Vagina (tissue), 2 donors: ENCODE measurements at regions not wholly inside any gene's neighbourhood (a gene's known extent, or its start where the extent isn't known, plus 50 kb on each side); places are given as distances from the start of the nearest gene placed in this dataset.

ENCODE experiments used
- DNase-seq, 2 donors: peaks; one replicate each; pipeline ENCODE4 v3.0.0-alpha.2; 2017; ENCODE audit errors: extremely low spot score in 2 of 2
- H3K27ac ChIP-seq: fragments of 200-600 bp; sonication (generic); one replicate; pipeline ENCODE4 v1.5.1; 2019
- H3K27me3 ChIP-seq: fragments of 200-600 bp; sonication (generic); one replicate; pipeline ENCODE4 v1.5.1; 2019
- H3K36me3 ChIP-seq, 2 donors: fragments of 200-600 bp; sonication (generic); one replicate each; pipeline ENCODE4 v1.5.1; 2017 to 2019
- H3K4me1 ChIP-seq: fragments of 200-600 bp; sonication (generic); one replicate; pipeline ENCODE4 v1.5.1; 2019
- H3K4me3 ChIP-seq, 2 donors: fragments of 200-600 bp; sonication (generic); 1 replicate in 1 of 2; 2 replicates in 1 of 2; pipeline ENCODE4 v1.5.1; 2016 to 2019
- H3K9me3 ChIP-seq: fragments of 200-600 bp; sonication (generic); one replicate; pipeline ENCODE4 v1.5.1; 2019
- CTCF ChIP-seq, 3 experiments: fragments of 450-650 bp in 2 of 3; fragments of 200-600 bp in 1 of 3; sonication (generic) in 1 of 3; IDR thresholded peaks; one replicate each; pipeline ENCODE4 v1.5.1; 2017 to 2019; ENCODE audit warnings: antibody characterized with exemption in 3 of 3, mild to moderate bottlenecking in 2 of 3, moderate library complexity in 2 of 3
- POLR2A ChIP-seq, 2 donors: fragments of 450-650 bp; IDR thresholded peaks; one replicate each; pipeline ENCODE4 v1.6.1; 2017; ENCODE audit warnings: antibody characterized with exemption in 2 of 2, mild to moderate bottlenecking in 2 of 2, moderate library complexity in 2 of 2
- POLR2AphosphoS5 ChIP-seq, 2 donors: sonication (generic); formaldehyde crosslinking; IDR thresholded peaks; one replicate each; pipeline ENCODE4 v1.9.0; 2017; ENCODE audit warnings: antibody characterized with exemption in 2 of 2, mild to moderate bottlenecking in 2 of 2, low read depth in 1 of 2; ENCODE audit not compliant: insufficient read depth in 1 of 2
- intact Hi-C: fragments of 100-400 bp; cut with DNase I; formaldehyde crosslinking; loops from one replicate; pipeline ENCODE4 v1.15.1; 2023

GRCh38 chr15:94053626-94054025, 177.7 kb upstream of the MCTP2 start:
- Histone ChIP-seq H3K4me1 (peaks cover 8% of the 10 kb centered on the region), H3K36me3 (no peaks in the 10 kb centered on the region), H3K4me3 (no peak overlapping the region), H3K9me3 (no peaks in the 10 kb centered on the region), H3K27me3 (no peaks in the 10 kb centered on the region), H3K27ac (no peak overlapping the region)
- TF ChIP-seq POLR2A (IDR thresholded peaks at IDR 0.05) (no peak), POLR2AphosphoS5 (IDR thresholded peaks at IDR 0.05; ENCODE audit: insufficient read depth in 1 of 2, low read depth in 1 of 2) (no peak), CTCF (IDR thresholded peaks at IDR 0.05) (no peak)
- DNase-seq: no peak
- intact Hi-C loops: no loop called here

- intact Hi-C loops: no loop called here
- peaks cover 7% of the 10 kb centered on the region for H3K4me1 ChIP-seq
Observed at GRCh38 chr15:94052711-94053110, 178.7 kb upstream of the MCTP2 start.

GRCh38 chr15:94047566-94047965, 183.8 kb upstream of the MCTP2 start:
- DNase-seq: no peak
- H3K27ac ChIP-seq: no peak overlapping the region
- intact Hi-C loops: no loop called here

More at GRCh38 chr15:94052711-94053110, 178.7 kb upstream of the MCTP2 start:
- Histone ChIP-seq H3K4me3 (no peak overlapping the region), H3K27me3 (no peaks in the 10 kb centered on the region), H3K9me3 (no peaks in the 10 kb centered on the region), H3K27ac (no peak overlapping the region), H3K36me3 (no peaks in the 10 kb centered on the region)
- no peak for TF ChIP-seq CTCF (IDR thresholded peaks at IDR 0.05)
- TF ChIP-seq POLR2AphosphoS5 (IDR thresholded peaks at IDR 0.05; ENCODE audit: insufficient read depth in 1 of 2, low read depth in 1 of 2): no peak
- TF ChIP-seq POLR2A (IDR thresholded peaks at IDR 0.05): no peak
- no peak for DNase-seq

GRCh38 chr15:94042180-94042928, 189.0 kb upstream of the MCTP2 start:
- H3K4me1 ChIP-seq: no peaks in the 10 kb centered on the region
- no peak for DNase-seq
- TF ChIP-seq POLR2AphosphoS5 (IDR thresholded peaks at IDR 0.05; ENCODE audit: insufficient read depth in 1 of 2, low read depth in 1 of 2) (no peak), CTCF (IDR thresholded peaks at IDR 0.05) (no peak), POLR2A (IDR thresholded peaks at IDR 0.05) (no peak)
- no peaks in the 10 kb centered on the region for H3K9me3 ChIP-seq
- no peaks in the 10 kb centered on the region for H3K36me3 ChIP-seq
- H3K27me3 ChIP-seq: no peaks in the 10 kb centered on the region
- no peak overlapping the region for H3K4me3 ChIP-seq
- no peak overlapping the region for H3K27ac ChIP-seq
- intact Hi-C loops: no loop called here

More at GRCh38 chr15:94047566-94047965, 183.8 kb upstream of the MCTP2 start:
- Histone ChIP-seq H3K4me1 (no peaks in the 10 kb centered on the region), H3K27me3 (no peaks in the 10 kb centered on the region), H3K9me3 (no peaks in the 10 kb centered on the region), H3K36me3 (no peaks in the 10 kb centered on the region), H3K4me3 (no peak overlapping the region)
- TF ChIP-seq POLR2AphosphoS5 (IDR thresholded peaks at IDR 0.05; ENCODE audit: insufficient read depth in 1 of 2, low read depth in 1 of 2): no peak
- no peak for TF ChIP-seq CTCF (IDR thresholded peaks at IDR 0.05)
- TF ChIP-seq POLR2A (IDR thresholded peaks at IDR 0.05): no peak

- intact Hi-C loops: no loop called here
- no peaks in the 10 kb centered on the region for H3K27me3 ChIP-seq
- no peak overlapping the region for H3K4me3 ChIP-seq
- no peaks in the 10 kb centered on the region for H3K4me1 ChIP-seq
- H3K9me3 ChIP-seq: no peaks in the 10 kb centered on the region
- H3K36me3 ChIP-seq: no peaks in the 10 kb centered on the region
- DNase-seq: no peak
- H3K27ac ChIP-seq: no peak overlapping the region
- TF ChIP-seq CTCF (IDR thresholded peaks at IDR 0.05): no peak
- no peak for TF ChIP-seq POLR2A (IDR thresholded peaks at IDR 0.05)
- no peak for TF ChIP-seq POLR2AphosphoS5 (IDR thresholded peaks at IDR 0.05; ENCODE audit: insufficient read depth in 1 of 2, low read depth in 1 of 2)
Observed at GRCh38 chr15:94041746-94042145, 189.6 kb upstream of the MCTP2 start.
